H9 (cell line): ENCODE measurements at regions not wholly inside any gene's neighbourhood (a gene's known extent, or its start where the extent isn't known, plus 50 kb on each side); places are given as distances from the start of the nearest gene placed in this dataset.

Source experiments
- DNase-seq: peaks from one replicate; pipeline ENCODE4 v3.0.0-alpha.2; 2017
- H2AFZ ChIP-seq: one replicate; pipeline ENCODE4 v1.6.1; 2013; ENCODE audit warnings: mild to moderate bottlenecking, low read length, control low read depth, moderate library complexity
- H2AK5ac ChIP-seq: 2 replicates; pipeline ENCODE4 v1.6.1; 2013; ENCODE audit warnings: low read length, control low read depth, mixed read lengths; ENCODE audit not compliant: insufficient read length
- H2BK120ac ChIP-seq: one replicate; pipeline ENCODE4 v1.6.1; 2013; ENCODE audit warnings: low read depth, mild to moderate bottlenecking, low read length, control low read depth, inconsistent platforms; ENCODE audit not compliant: poor library complexity, severe bottlenecking
- H2BK12ac ChIP-seq: 2 replicates; pipeline ENCODE4 v1.6.1; 2013; ENCODE audit warnings: low read length, control low read depth, mixed read lengths, low read depth; ENCODE audit not compliant: insufficient read length
- H2BK15ac ChIP-seq: 2 replicates; pipeline ENCODE4 v1.6.1; 2013; ENCODE audit warnings: low read depth, low read length, control low read depth
- H2BK20ac ChIP-seq: one replicate; pipeline ENCODE4 v1.6.1; 2013; ENCODE audit warnings: low read depth, mild to moderate bottlenecking, low read length, control low read depth, inconsistent platforms; ENCODE audit not compliant: poor library complexity, severe bottlenecking
- H2BK5ac ChIP-seq: 2 replicates; pipeline ENCODE4 v1.6.1; 2013; ENCODE audit warnings: low read length, control low read depth, mixed read lengths; ENCODE audit not compliant: insufficient read length
- H3K14ac ChIP-seq: 2 replicates; pipeline ENCODE4 v1.6.1; 2013; ENCODE audit warnings: low read length, control low read depth; ENCODE audit not compliant: insufficient read depth
- H3K18ac ChIP-seq: 2 replicates; pipeline ENCODE4 v1.6.1; 2013; ENCODE audit warnings: low read depth, mild to moderate bottlenecking, mixed read lengths, low read length, control low read depth; ENCODE audit not compliant: insufficient read length
- H3K23ac ChIP-seq: 2 replicates; pipeline ENCODE4 v1.6.1; 2013; ENCODE audit warnings: low read length, control low read depth, mixed read lengths, low read depth; ENCODE audit not compliant: insufficient read length
- H3K23me2 ChIP-seq: 2 replicates; pipeline ENCODE4 v1.6.1; 2013; ENCODE audit warnings: low read depth, mild to moderate bottlenecking, mixed read lengths, low read length, control low read depth; ENCODE audit not compliant: insufficient read length, poor library complexity, severe bottlenecking
- H3K27ac ChIP-seq: 2 replicates; pipeline ENCODE4 v1.5.1; 2013; ENCODE audit warnings: low read length, control low read depth, mixed read lengths, low read depth; ENCODE audit not compliant: insufficient read length
- H3K27me3 ChIP-seq: 2 replicates; pipeline ENCODE4 v1.6.1; 2013; ENCODE audit warnings: low read length, control low read depth, inconsistent platforms; ENCODE audit not compliant: insufficient read depth
- H3K4ac ChIP-seq: 2 replicates; pipeline ENCODE4 v1.6.1; 2013; ENCODE audit warnings: low read depth, mild to moderate bottlenecking, control low read depth, inconsistent platforms, low read length, moderate library complexity
- H3K4me1 ChIP-seq: 2 replicates; pipeline ENCODE4 v1.6.1; 2013; ENCODE audit warnings: low read length, control low read depth, inconsistent platforms; ENCODE audit not compliant: insufficient read depth
- H3K4me2 ChIP-seq: 2 replicates; pipeline ENCODE4 v1.6.1; 2013; ENCODE audit warnings: low read length, control low read depth, mixed read lengths; ENCODE audit not compliant: insufficient read length, insufficient read depth
- H3K56ac ChIP-seq: 2 replicates; pipeline ENCODE4 v1.6.1; 2013; ENCODE audit warnings: low read depth, mild to moderate bottlenecking, mixed read lengths, low read length, control low read depth; ENCODE audit not compliant: insufficient read length
- H3K79me1 ChIP-seq: 2 replicates; pipeline ENCODE4 v1.6.1; 2013; ENCODE audit warnings: low read depth, mild to moderate bottlenecking, moderate library complexity, low read length, control low read depth, inconsistent platforms; ENCODE audit not compliant: insufficient read depth, poor library complexity, severe bottlenecking
- H3K79me2 ChIP-seq: 2 replicates; pipeline ENCODE4 v1.6.1; 2013; ENCODE audit warnings: low read length, control low read depth, inconsistent platforms; ENCODE audit not compliant: insufficient read depth
- H3K9ac ChIP-seq: 2 replicates; pipeline ENCODE4 v1.6.1; 2013; ENCODE audit warnings: low read length, control low read depth, mixed read lengths; ENCODE audit not compliant: insufficient read length; ENCODE audit errors: extremely low read depth
- H3K9me3 ChIP-seq: one replicate; pipeline ENCODE4 v1.6.1; 2013; ENCODE audit warnings: low read depth, low read length, inconsistent platforms; ENCODE audit not compliant: control insufficient read depth
- H3T11ph ChIP-seq: one replicate; pipeline ENCODE4 v1.6.1; 2013; ENCODE audit warnings: mild to moderate bottlenecking, low read length, control low read depth, inconsistent platforms
- H4K20me1 ChIP-seq: one replicate; pipeline ENCODE4 v1.6.1; 2013; ENCODE audit not compliant: control insufficient read depth, insufficient read length, insufficient read depth
- H4K5ac ChIP-seq: 2 replicates; pipeline ENCODE4 v1.6.1; 2013; ENCODE audit warnings: low read depth, mild to moderate bottlenecking, mixed read lengths, low read length, control low read depth; ENCODE audit not compliant: insufficient read length
- H4K8ac ChIP-seq: replicated peaks from 2 replicates; pipeline ENCODE4 v1.6.1; 2013; ENCODE audit warnings: low read length, control low read depth, mixed read lengths, low read depth; ENCODE audit not compliant: insufficient read length
- H4K91ac ChIP-seq: 2 replicates; pipeline ENCODE4 v1.6.1; 2013; ENCODE audit warnings: low read depth, mild to moderate bottlenecking, moderate library complexity, mixed read lengths, low read length, control low read depth; ENCODE audit not compliant: insufficient read length
- H3K27ac Mint-ChIP-seq, 3 experiments: 2 replicates in 2 of 3; 3 replicates in 1 of 3; pipeline ENCODE4 v1.8.0; 2020 to 2021; ENCODE audit warnings: mixed read lengths in 3 of 3, mild to moderate bottlenecking in 1 of 3, moderate library complexity in 1 of 3
- H3K27me3 Mint-ChIP-seq: 2 replicates; pipeline ENCODE4 v1.8.0; 2021; ENCODE audit warnings: low read depth, mild to moderate bottlenecking, moderate library complexity, mixed read lengths
- H3K36me3 Mint-ChIP-seq, 3 experiments: 2 replicates in 2 of 3; 3 replicates in 1 of 3; pipeline ENCODE4 v1.8.0; 2020 to 2021; ENCODE audit warnings: low read depth in 3 of 3, mixed read lengths in 3 of 3; ENCODE audit not compliant: insufficient read depth in 1 of 3
- H3K4me1 Mint-ChIP-seq, 2 experiments: 2 replicates each; pipeline ENCODE4 v1.8.0; 2020; ENCODE audit warnings: mixed read lengths in 2 of 2
- H3K4me3 Mint-ChIP-seq, 2 experiments: 2 replicates in 1 of 2; 3 replicates in 1 of 2; pipeline ENCODE4 v1.8.0; 2020 to 2021; ENCODE audit warnings: mild to moderate bottlenecking in 2 of 2, mixed read lengths in 2 of 2, moderate library complexity in 1 of 2
- H3K9me3 Mint-ChIP-seq, 2 experiments: 2 replicates in 1 of 2; 3 replicates in 1 of 2; pipeline ENCODE4 v1.8.0; 2020; ENCODE audit warnings: mild to moderate bottlenecking in 2 of 2, mixed read lengths in 2 of 2, moderate library complexity in 1 of 2
- CTCF ChIP-seq: fragments of 200-600 bp; sonication (generic); conservative IDR thresholded peaks from 3 replicates; pipeline ENCODE4 v1.8.0; 2021; ENCODE audit warnings: antibody characterized with exemption, mild to moderate bottlenecking
- WGBS: extraction: QIAGEN DNeasy Blood & Tissue Kit; methylation state at CpG from one replicate; pipeline ENCODE4 v1.1.7; 2013; ENCODE audit warnings: missing lambda C conversion rate, low lambda C conversion rate, mixed read lengths; ENCODE audit not compliant: insufficient read length; ENCODE audit errors: extremely low coverage; 5-methylcytosine and 5-hydroxymethylcytosine counted together

- H3K79me2 ChIP-seq: no peaks in the 10 kb centered on the region
- Mint-ChIP-seq H3K36me3 (peaks cover 5 to 16% (median 11%) of the 10 kb centered on the region in 3 experiments), H3K9me3 (peaks cover 14 to 15% of the 10 kb centered on the region in 2 experiments), H3K27me3 (no peaks in the 10 kb centered on the region), H3K4me1 (peaks cover 7 to 13% of the 10 kb centered on the region in 2 experiments), H3K4me3 (no peak overlapping the region), H3K27ac (no peak overlapping the region)
- H3K23me2 ChIP-seq: no peaks in the 10 kb centered on the region
- H2BK20ac ChIP-seq: no peak overlapping the region
- no peaks in the 10 kb centered on the region for H3K27me3 ChIP-seq
- no peak overlapping the region for H2AK5ac ChIP-seq
- no peak overlapping the region for H3T11ph ChIP-seq
- TF ChIP-seq CTCF: no peak
- H3K56ac ChIP-seq: no peak overlapping the region
- no peak overlapping the region for H3K23ac ChIP-seq
- H2BK12ac ChIP-seq: no peak overlapping the region
- no peak overlapping the region for H3K27ac ChIP-seq
- H4K5ac ChIP-seq: no peak overlapping the region
- H3K4me1 ChIP-seq: 0 out of 2 replicates have a peak, but pooled peaks cover 6% of the 10 kb centered on the region
- DNase-seq: no peak
- H4K8ac ChIP-seq: no peak overlapping the region
- no peak overlapping the region for H2BK15ac ChIP-seq
- H3K9me3 ChIP-seq: no peaks in the 10 kb centered on the region
- H3K14ac ChIP-seq: no peak overlapping the region
- no peak overlapping the region for H2BK120ac ChIP-seq
- H3K9ac ChIP-seq: no peak overlapping the region
- H2AFZ ChIP-seq: no peak overlapping the region
- no peak overlapping the region for H2BK5ac ChIP-seq
- no peak overlapping the region for H4K91ac ChIP-seq
- no peak overlapping the region for H3K4ac ChIP-seq
- no peaks in the 10 kb centered on the region for H3K79me1 ChIP-seq
- H4K20me1 ChIP-seq: no peaks in the 10 kb centered on the region
- H3K18ac ChIP-seq: no peak overlapping the region
- no peak overlapping the region for H3K4me2 ChIP-seq
- WGBS: no CpG with 5 or more reads among the region's 2 CpGs
These were observed 237.9 kb downstream of the NEBL start for GRCh38 chr10:20659225-20659624.
